SK-N-SH (cell line): ENCODE measurements at regions not wholly inside any gene's neighbourhood (a gene's known extent, or its start where the extent isn't known, plus 50 kb on each side); places are given as distances from the start of the nearest gene placed in this dataset.

ENCODE experiments used
- CTCF ChIA-PET: fragments of 300-600, 350-600 bp; formaldehyde crosslinking; extraction: SDS; loops from one replicate; lab custom pipeline; 2021; lab: Yijun Ruan, JAX
- POLR2A ChIA-PET: fragments of 350-600 bp; sonication (Branson Sonifier 250); formaldehyde crosslinking; extraction: SDS; loops from one replicate; lab custom pipeline; 2020; ENCODE audit warnings: antibody characterized with exemption, inconsistent platforms; lab: Yijun Ruan, JAX
- DNase-seq: peaks from one replicate; pipeline ENCODE4 v3.0.0; 2012
- H2AFZ ChIP-seq: fragments of 200-600 bp; sonication (generic); 2 replicates; pipeline ENCODE4 v1.8.1; 2016; ENCODE audit warnings: antibody characterized with exemption, mild to moderate bottlenecking, low read depth
- H3F3A ChIP-seq: fragments of 200-600 bp; sonication (generic); replicated peaks from 2 replicates; pipeline ENCODE3; 2016; ENCODE audit warnings: antibody characterized with exemption, mild to moderate bottlenecking; ENCODE audit not compliant: insufficient read depth
- H3K27ac ChIP-seq, 2 experiments: fragments of 200-500 bp in 1 of 2; fragments of 200-600 bp in 1 of 2; sonication (Bioruptor generic) in 1 of 2; sonication (generic), shearing (Covaris generic) in 1 of 2; 2 replicates each; pipeline versions ENCODE4 v1.5.1 to v1.6.1; 2014 to 2016; ENCODE audit warnings: low read depth in 2 of 2, inconsistent platforms in 1 of 2, low read length in 1 of 2, mild to moderate bottlenecking in 1 of 2, mixed read lengths in 1 of 2
- H3K27me3 ChIP-seq: fragments of 200-600 bp; sonication (generic), shearing (Covaris generic); 2 replicates; pipeline ENCODE4 v1.6.1; 2016; ENCODE audit warnings: mixed run types; ENCODE audit not compliant: insufficient read depth
- H3K36me3 ChIP-seq, 2 experiments: fragments of 200-500 bp in 1 of 2; fragments of 200-600 bp in 1 of 2; sonication (Bioruptor generic) in 1 of 2; sonication (generic) in 1 of 2; replicated peaks in 1 of 2; 2 replicates each; pipeline versions ENCODE3 to v1.5.1; 2014 to 2016; ENCODE audit warnings: low read length in 1 of 2, mild to moderate bottlenecking in 1 of 2; ENCODE audit not compliant: insufficient read depth in 2 of 2, control insufficient read depth in 1 of 2
- H3K4me1 ChIP-seq, 2 experiments: fragments of 200-500 bp in 1 of 2; fragments of 200-600 bp in 1 of 2; sonication (Bioruptor generic) in 1 of 2; sonication (generic), shearing (Covaris generic) in 1 of 2; 2 replicates each; pipeline versions ENCODE4 v1.5.1 to v1.6.1; 2014 to 2016; ENCODE audit warnings: low read depth in 1 of 2, low read length in 1 of 2, mixed run types in 1 of 2; ENCODE audit not compliant: insufficient read depth in 2 of 2, control insufficient read depth in 1 of 2
- H3K4me2 ChIP-seq: fragments of 200-600 bp; sonication (generic), shearing (Covaris generic); 2 replicates; pipeline ENCODE4 v1.6.1; 2017; ENCODE audit warnings: mixed run types
- H3K4me3 ChIP-seq, 2 experiments: fragments of 200-500 bp in 1 of 2; fragments of 200-600 bp in 1 of 2; sonication (Bioruptor generic) in 1 of 2; sonication (generic), shearing (Covaris generic) in 1 of 2; 2 replicates each; pipeline versions ENCODE4 v1.5.1 to v1.8.1; 2014 to 2016; ENCODE audit warnings: low read depth in 2 of 2, inconsistent platforms in 1 of 2, low read length in 1 of 2, mild to moderate bottlenecking in 1 of 2, mixed read lengths in 1 of 2, moderate library complexity in 1 of 2
- H3K79me2 ChIP-seq: fragments of 200-600 bp; sonication (generic); 2 replicates; pipeline ENCODE4 v1.8.1; 2017; ENCODE audit warnings: mild to moderate bottlenecking; ENCODE audit not compliant: insufficient read depth
- H3K9ac ChIP-seq: fragments of 200-600 bp; sonication (generic); 2 replicates; pipeline ENCODE4 v1.6.1; 2017; ENCODE audit warnings: mixed run types
- H3K9me2 ChIP-seq: fragments of 200-600 bp; sonication (generic); 2 replicates; pipeline ENCODE4 v1.6.1; 2017; ENCODE audit warnings: mixed run types
- H3K9me3 ChIP-seq: fragments of 200-600 bp; sonication (generic); 2 replicates; pipeline ENCODE4 v1.6.1; 2017; ENCODE audit warnings: mixed run types, mild to moderate bottlenecking, moderate library complexity
- H4K20me1 ChIP-seq: fragments of 200-600 bp; sonication (generic); 2 replicates; pipeline ENCODE4 v1.6.1; 2017; ENCODE audit warnings: mild to moderate bottlenecking, mixed run types; ENCODE audit not compliant: insufficient read depth
- CHD2 ChIP-seq: fragments of 150-350 bp; IDR thresholded peaks from 2 replicates; pipeline ENCODE4 v1.6.1; 2018; ENCODE audit warnings: low read length; ENCODE audit not compliant: partially characterized antibody
- CTCF ChIP-seq: fragments of 200-600 bp; sonication (generic); IDR thresholded peaks from 2 replicates; pipeline ENCODE4 v1.6.1; 2017; ENCODE audit warnings: antibody characterized with exemption, mild to moderate bottlenecking, moderate library complexity
- ELF1 ChIP-seq: IDR thresholded peaks from 2 replicates; pipeline ENCODE4 v1.4.0; 2012
- FOXJ3 ChIP-seq: sonication (generic); formaldehyde crosslinking; IDR thresholded peaks from 2 replicates; pipeline ENCODE4 v1.5.1; 2020; ENCODE audit warnings: mild to moderate bottlenecking, missing genetic modification reagents
- GABPA ChIP-seq: IDR thresholded peaks from 2 replicates; pipeline ENCODE4 v1.4.0; 2012; ENCODE audit warnings: low read depth, mild to moderate bottlenecking
- JUND ChIP-seq: IDR thresholded peaks from 2 replicates; pipeline ENCODE4 v1.4.0; 2012
- MEF2A ChIP-seq: IDR thresholded peaks from 2 replicates; pipeline ENCODE4 v1.4.0; 2012; ENCODE audit warnings: low read depth, borderline replicate concordance
- MXI1 ChIP-seq: IDR thresholded peaks from 2 replicates; pipeline ENCODE4 v1.6.1; 2012; ENCODE audit warnings: mild to moderate bottlenecking, low read depth, low read length, improper control_type of control experiment
- NFIC ChIP-seq: IDR thresholded peaks from 2 replicates; pipeline ENCODE4 v1.4.0; 2012; ENCODE audit warnings: borderline replicate concordance
- PBX3 ChIP-seq: IDR thresholded peaks from 2 replicates; pipeline ENCODE4; 2012
- RAD21 ChIP-seq: IDR thresholded peaks from 2 replicates; pipeline ENCODE4 v1.6.1; 2012; ENCODE audit warnings: mild to moderate bottlenecking, low read length
- RFX5 ChIP-seq: IDR thresholded peaks from 2 replicates; pipeline ENCODE4 v1.6.1; 2012; ENCODE audit warnings: mild to moderate bottlenecking, improper control_type of control experiment, low read length
- RXRA ChIP-seq: IDR thresholded peaks from 2 replicates; pipeline ENCODE4 v1.4.0; 2012; ENCODE audit warnings: low read depth, mild to moderate bottlenecking, borderline replicate concordance
- SIN3A ChIP-seq: IDR thresholded peaks from 2 replicates; pipeline ENCODE4 v1.6.1; 2012; ENCODE audit warnings: low read depth, mild to moderate bottlenecking, low read length, moderate library complexity, borderline replicate concordance
- SMC3 ChIP-seq: IDR thresholded peaks from 2 replicates; pipeline ENCODE4 v1.6.1; 2012; ENCODE audit warnings: low read depth, low read length, improper control_type of control experiment
- TEAD4 ChIP-seq: IDR thresholded peaks from 2 replicates; pipeline ENCODE4 v1.4.0; 2012; ENCODE audit warnings: mild to moderate bottlenecking, borderline replicate concordance; ENCODE audit not compliant: insufficient read depth
- USF2 ChIP-seq: fragments of 150-350 bp; IDR thresholded peaks from 2 replicates; pipeline ENCODE4 v1.6.1; 2017; ENCODE audit warnings: antibody characterized with exemption, low read length, low read depth, borderline replicate concordance
- YY1 ChIP-seq: IDR thresholded peaks from 2 replicates; pipeline ENCODE4 v1.4.0; 2012; ENCODE audit warnings: low read depth, mild to moderate bottlenecking
- ZBTB33 ChIP-seq: IDR thresholded peaks from 2 replicates; pipeline ENCODE4 v1.4.0; 2012; ENCODE audit warnings: low read depth, borderline replicate concordance
- WGBS: methylation state at CpG from one replicate; pipeline ENCODE4 v1.1.6; 2017; ENCODE audit warnings: low lambda C conversion rate; 5-methylcytosine and 5-hydroxymethylcytosine counted together

- TF ChIP-seq CTCF: no peak
- no peak for TF ChIP-seq NFIC
- no peak for TF ChIP-seq SMC3
- no peak for TF ChIP-seq SIN3A
- no peak for TF ChIP-seq USF2
Observed at GRCh38 chr10:8912108-8912507, 857.6 kb downstream of the GATA3 start (continued).

- 31% methylated on average over 4 of the region's 4 CpGs for WGBS
- DNase-seq: no peak
- Histone ChIP-seq H3K9ac (no peak overlapping the region), H3K4me2 (no peak overlapping the region), H4K20me1 (no peaks in the 10 kb centered on the region), H3K36me3 (no peaks in the 10 kb centered on the region), H3K4me3 (no peak overlapping the region), H3K27ac (no peak overlapping the region), H3K9me3 (no peaks in the 10 kb centered on the region), H3K4me1 (no peaks in the 10 kb centered on the region), H2AFZ (no peak overlapping the region), H3K9me2 (no peaks in the 10 kb centered on the region), H3K27me3 (no peaks in the 10 kb centered on the region), H3F3A (no peaks in the 10 kb centered on the region), H3K79me2 (no peaks in the 10 kb centered on the region)
- TF ChIP-seq CHD2 (no peak), RFX5 (no peak), SIN3A (no peak), CTCF (no peak), ELF1 (no peak), GABPA (no peak), ZBTB33 (no peak), USF2 (no peak), FOXJ3 (CRISPR knock-in tag) (no peak), RXRA (no peak), PBX3 (no peak), TEAD4 (no peak), YY1 (no peak), JUND (no peak), MXI1 (no peak), MEF2A (no peak), RAD21 (no peak)
- ChIA-PET POLR2A (no interaction called here), CTCF (interaction anchor here (0.9 to 1.3 kb wide), 2 partner anchors 9 to 296 kb away, joined by 3 to 4 read pairs; no protein-coding TSS in a partner anchor)
Observed at GRCh38 chr10:8913720-8914119, 859.2 kb downstream of the GATA3 start.
